NCI-H2029 (cell line): ENCODE measurements at regions not wholly inside any gene's neighbourhood (a gene's known extent, or its start where the extent isn't known, plus 50 kb on each side); places are given as distances from the start of the nearest gene placed in this dataset.
"Not testable (repeated sequence)": the region's sequence is repeated elsewhere in the genome, so short reads cannot be mapped to it uniquely, and the experiment has no call there.

Experiments used
- DNase-seq: peaks from one replicate; lab custom pipeline; 2025; lab: John Stamatoyannopoulos, UW

GRCh38 chr21:23593582-23593981 is 2013.7 kb downstream of the MRPL39 start:
- DNase-seq: no peak

- DNase-seq: no peak
These were observed 2021.9 kb downstream of the MRPL39 start for GRCh38 chr21:23585419-23585818.

GRCh38 chr21:23579573-23579972 is 2027.7 kb downstream of the MRPL39 start:
- DNase-seq: no peak

- DNase-seq: no peak
These were observed 2029.3 kb downstream of the MRPL39 start for GRCh38 chr21:23578027-23578426.

DNA sequence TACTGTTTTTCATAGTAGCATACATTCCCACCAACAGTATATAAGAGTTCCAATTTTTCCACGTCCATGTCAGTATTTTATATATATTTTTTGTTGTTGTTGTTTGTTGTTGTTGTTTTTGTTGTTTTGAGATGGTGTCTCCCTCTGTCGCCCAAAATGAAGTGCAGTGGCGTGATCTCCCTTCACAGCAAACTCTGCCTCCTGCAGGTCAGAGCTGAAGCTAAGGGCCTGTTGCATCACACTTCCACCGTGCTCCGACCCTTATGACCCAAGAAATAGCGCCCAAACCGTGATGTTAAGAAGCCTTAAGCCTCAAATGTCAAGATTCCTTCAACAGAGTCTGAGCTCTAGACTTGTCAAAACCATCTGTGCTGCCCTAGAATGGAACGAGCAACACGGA is 2032.3 kb downstream of the MRPL39 start:
- DNase-seq: no peak

- not testable (repeated sequence) for DNase-seq
These were observed 2058.4 kb downstream of the MRPL39 start for GRCh38 chr21:23548924-23549323.

- no peak for DNase-seq
These were observed 2063.9 kb downstream of the MRPL39 start for GRCh38 chr21:23543333-23543732.

GRCh38 chr21:23542097-23542496 is 2065.2 kb downstream of the MRPL39 start:
- DNase-seq: no peak

DNA sequence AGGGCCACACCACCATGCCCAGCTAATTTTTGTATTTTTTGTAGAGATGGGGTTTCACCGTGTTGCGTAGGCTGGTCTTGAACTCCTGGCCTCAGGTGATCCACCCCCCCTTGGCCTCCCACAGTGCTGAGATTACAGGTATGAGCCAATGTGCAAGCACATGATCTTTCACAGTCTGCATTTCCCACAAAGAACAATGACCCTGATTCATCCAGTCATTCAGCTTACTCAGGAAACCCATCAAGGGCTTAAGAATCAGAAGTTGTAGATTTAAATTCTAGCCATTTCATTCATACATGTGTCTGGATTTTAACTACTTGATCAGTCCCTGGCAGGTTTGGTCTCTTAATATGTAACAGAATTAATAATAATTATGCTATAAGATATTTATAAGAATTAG is 2065.7 kb downstream of the MRPL39 start:
- DNase-seq: no peak

- DNase-seq: no peak
These were observed 2072.4 kb downstream of the MRPL39 start for GRCh38 chr21:23534850-23535249.

GRCh38 chr21:23531444-23531843 is 2075.8 kb downstream of the MRPL39 start:
- no peak for DNase-seq

GRCh38 chr21:23524685-23525084 is 2082.6 kb downstream of the MRPL39 start:
- DNase-seq: no peak

- no peak for DNase-seq
These were observed 2084.5 kb downstream of the MRPL39 start for GRCh38 chr21:23522751-23523150.

GRCh38 chr21:23507501-23507900 is 2099.8 kb downstream of the MRPL39 start:
- no peak for DNase-seq

DNA sequence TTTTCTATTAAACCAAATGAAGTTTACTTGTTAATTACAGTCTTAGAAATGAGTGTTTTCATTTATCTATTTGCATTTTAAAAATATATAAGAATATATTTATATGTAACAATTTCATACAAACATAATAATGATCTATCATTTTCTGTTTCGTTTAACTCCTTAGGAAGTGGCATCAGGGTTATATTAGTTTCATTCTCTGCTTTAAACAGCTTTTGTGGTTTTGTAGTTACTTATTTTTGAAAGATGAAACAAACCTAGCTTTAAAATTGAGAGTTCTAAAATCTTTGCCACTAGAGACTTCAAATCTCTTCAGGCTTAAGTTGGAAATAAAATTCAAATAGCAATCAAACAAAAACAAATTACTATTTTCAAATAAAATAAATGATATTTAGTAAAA is 2110.6 kb downstream of the MRPL39 start:
- no peak for DNase-seq

DNA sequence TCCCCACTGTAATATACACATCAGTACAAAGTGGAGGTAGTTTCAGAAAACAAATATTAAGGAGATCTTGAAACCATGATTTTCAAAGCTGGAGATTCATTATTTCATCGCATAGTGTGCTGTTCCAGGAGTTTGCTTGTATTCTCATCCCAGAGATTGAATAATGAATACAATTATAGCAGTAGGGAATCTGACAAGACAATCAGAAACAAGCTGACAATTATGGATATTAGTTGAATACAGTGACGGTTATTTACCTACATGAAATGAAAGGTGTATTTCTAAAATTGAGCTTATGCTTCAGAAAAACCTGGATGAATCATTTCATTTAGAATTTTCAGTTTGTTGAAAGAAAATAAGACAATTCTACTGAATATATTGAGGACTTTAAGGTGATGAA is 2119.0 kb downstream of the MRPL39 start:
- DNase-seq: no peak

DNA sequence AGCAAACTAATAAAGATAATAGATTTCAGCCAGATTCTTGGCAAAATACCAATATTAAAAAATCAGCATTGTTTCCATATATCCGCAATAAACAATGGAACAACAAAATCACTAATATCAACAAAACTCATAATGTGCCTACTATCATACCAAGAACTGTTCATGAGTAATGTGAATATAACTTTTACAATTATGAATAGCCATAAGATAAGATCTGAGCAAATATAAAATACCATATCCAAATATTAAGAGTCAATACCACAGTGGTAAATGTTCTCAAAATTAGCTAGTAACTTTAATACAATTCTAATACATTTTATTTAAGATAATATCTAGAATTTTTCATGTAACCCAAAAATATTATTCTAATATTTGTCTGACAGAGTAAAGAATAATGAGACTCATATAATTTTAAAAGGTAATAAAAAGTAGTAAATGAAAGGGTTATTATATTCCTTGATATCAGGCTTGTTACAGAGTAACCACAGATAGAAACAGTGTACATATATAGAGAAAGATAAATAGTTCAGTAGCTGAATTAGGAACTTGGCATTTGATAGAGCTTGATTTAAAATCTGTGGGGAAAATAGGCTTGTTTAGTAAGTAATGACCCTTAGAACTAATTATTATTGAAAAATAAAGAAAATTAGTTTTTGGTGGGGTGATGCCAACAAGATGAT is 2126.6 kb downstream of the MRPL39 start:
- no peak for DNase-seq

- no peak for DNase-seq
These were observed 2128.9 kb downstream of the MRPL39 start for GRCh38 chr21:23478381-23478780.

- DNase-seq: peak; percentile 32
These were observed 2131.7 kb downstream of the MRPL39 start for GRCh38 chr21:23475281-23476219.

DNA sequence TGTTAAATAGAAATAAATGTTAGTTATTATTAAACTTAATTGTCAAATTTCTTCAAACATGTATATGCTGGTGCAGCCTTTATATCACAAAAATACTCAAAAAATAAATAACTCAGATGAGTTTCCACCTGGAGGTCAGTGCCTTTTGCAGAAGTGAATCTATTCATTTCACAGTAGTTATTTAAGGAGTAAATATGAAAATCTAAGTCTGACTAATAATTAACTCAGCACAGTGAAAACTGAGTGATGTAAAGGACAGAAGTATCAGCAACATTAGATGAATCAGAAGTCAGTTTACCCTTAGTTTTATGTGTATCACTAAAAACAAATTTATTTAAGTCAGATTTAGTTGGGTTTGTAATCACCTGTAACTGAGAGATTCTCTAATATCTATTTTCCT is 2135.4 kb downstream of the MRPL39 start:
- DNase-seq: no peak

GRCh38 chr21:23463365-23463764 is 2143.9 kb downstream of the MRPL39 start:
- DNase-seq: no peak

- no peak for DNase-seq
These were observed 2151.6 kb downstream of the MRPL39 start for GRCh38 chr21:23455676-23456075.

DNA sequence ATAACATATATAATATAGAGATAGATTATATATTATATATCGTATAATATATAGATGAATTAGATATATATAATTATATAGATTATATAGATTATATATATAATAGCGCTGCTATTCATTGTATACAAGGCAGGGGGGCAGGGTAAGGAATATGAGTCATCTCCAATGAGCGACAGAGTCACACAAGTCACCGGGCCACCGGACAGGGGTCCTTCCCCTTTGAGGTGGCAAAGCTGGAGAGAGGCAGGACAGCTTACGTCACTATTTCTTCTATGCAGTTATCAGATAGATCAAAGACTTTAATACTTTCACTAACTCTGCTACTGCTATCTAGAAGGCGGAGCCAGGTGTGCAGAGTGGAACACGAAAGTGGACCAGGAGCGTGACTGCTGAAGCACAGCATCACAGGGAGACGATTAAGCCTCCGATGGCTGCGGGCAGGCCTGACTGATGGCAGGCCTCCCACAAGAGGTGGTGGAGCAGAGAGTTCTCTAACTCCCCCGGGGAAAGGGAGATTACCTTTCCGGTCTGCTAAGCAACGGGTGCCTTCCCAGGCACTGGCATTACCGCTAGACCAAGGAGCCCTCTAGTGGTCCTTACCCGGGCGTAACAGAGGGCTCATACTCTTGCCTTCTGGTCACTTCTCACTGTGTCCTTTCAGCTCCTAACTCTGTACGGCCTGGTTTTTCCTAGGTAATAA is 2154.7 kb downstream of the MRPL39 start:
- no peak for DNase-seq
